HG03442 (cell line): ENCODE measurements at regions not wholly inside any gene's neighbourhood (a gene's known extent, or its start where the extent isn't known, plus 50 kb on each side); places are given as distances from the start of the nearest gene placed in this dataset.

Experiments
- ATAC-seq: cut with Tn5 transposase; IDR thresholded peaks from one replicate; pipeline ENCODE4 v1.9.1; 2021; ENCODE audit warnings: mild to moderate bottlenecking, moderate library complexity; ENCODE audit not compliant: unreplicated experiment

DNA sequence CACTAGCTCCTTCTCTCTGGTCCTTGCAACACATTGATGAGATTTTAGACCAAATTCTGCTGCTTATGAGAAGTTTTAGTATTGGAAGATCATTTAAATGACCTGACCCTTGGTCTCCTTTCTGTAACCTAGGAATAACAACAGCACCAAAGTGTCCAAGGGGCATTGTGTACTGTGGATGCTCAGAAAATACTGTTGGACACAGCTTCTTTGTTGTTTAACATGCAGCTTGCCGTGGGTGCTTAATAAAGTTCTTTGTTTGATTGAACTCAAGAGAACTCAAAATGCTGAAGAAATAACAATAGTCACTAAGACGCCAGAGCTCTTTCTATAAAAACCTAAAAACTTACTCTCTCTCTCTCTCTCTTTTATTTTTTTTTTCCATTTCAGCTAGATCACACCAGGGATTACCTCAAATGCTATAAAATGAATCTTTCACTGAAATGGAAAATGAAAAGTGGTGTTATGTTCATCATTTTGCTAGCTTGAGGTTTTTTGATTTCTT lies 548.9 kb upstream of the CDH8 start:
- no peak for ATAC-seq

DNA sequence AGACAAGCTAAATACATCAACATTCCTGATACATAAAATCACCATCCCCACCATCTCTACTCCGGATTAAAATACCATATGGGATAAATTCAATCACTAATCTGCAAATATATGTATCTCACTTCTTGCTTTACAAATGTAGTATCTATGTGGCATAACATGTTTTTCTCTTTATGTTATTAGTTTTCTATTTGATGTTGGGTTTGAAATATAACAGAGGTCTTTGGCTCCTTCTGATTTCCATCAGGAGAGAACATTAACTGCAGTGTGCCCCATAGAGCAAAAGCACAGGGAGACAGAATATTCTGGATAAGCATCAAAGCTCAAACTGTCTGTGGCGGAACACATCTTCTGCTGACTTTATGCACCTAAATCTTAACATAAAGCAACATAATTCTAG lies 547.2 kb upstream of the CDH8 start:
- no peak for ATAC-seq

DNA sequence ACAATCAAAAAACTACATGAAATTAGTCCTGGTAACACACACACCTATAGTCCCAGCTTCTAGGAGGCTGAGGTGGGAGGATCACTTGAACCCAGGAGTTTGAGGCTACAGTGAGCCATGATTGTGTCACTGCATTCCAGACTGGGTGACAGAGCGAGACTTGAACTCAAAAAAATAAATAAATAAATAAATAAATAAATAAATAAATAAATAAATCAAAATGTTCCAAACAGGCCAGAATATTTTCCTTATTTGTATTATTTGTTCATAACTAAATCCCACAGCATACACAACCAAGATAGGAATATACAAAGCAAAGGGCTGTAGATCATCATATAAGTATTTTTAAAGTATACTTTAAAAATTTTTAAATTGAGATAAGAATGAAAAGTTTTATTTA lies 537.2 kb upstream of the CDH8 start:
- no peak for ATAC-seq

DNA sequence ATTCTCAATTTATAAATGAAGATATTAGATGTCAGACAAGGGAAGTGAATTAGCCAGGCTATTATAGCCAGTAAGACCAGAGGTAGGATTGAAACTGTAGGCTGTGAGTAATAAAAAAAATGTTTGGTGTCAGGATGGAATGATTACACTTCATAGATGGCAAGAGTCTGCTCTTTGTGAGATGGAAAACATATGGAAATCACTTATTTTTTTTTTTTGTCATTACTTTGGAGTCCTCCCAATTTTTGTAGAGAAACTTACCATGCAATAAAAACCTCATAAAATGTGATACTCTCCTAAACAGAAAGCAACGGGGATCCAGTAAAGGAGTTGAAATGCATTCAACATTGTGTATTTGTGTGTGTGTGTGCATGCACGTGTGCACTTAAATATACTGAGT lies 532.7 kb upstream of the CDH8 start:
- ATAC-seq: no peak

DNA sequence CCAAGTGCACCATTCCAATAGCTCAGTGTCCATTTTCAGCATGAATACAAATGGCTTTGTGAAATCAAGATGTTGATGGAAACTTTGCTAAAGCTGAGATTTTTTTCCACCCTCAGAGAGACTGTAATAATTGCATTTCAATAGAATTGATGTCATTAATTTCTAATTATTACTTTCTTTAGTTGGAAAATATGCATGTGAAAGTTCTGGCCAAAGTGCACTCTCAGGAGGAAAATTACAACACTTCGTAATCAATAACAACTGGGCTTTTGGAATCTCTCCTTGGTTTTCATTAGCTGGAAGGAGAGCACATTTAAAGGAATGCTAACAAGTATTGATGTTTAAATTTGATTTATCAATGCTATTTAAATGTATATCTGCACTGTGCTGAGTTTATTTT lies 529.5 kb upstream of the CDH8 start:
- no peak for ATAC-seq

DNA sequence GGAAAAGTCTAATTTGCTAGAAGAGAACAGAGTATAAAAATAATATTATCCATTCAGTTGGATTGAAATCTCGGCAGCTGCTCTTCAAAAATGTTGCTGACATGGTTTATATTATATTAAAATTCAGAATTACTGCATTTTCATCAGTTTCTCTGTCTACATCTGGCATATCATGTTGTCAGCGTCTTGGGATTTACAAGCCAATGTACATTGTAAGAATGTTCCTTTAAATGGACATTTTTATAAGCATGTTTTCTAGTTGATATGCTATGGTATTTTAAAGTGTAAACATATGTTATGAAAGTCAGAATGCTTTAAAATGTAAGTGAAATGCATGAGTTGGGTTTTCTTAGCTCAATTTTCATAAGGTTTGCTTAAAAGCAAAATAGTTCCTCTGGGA lies 528.1 kb upstream of the CDH8 start:
- ATAC-seq: no peak

DNA sequence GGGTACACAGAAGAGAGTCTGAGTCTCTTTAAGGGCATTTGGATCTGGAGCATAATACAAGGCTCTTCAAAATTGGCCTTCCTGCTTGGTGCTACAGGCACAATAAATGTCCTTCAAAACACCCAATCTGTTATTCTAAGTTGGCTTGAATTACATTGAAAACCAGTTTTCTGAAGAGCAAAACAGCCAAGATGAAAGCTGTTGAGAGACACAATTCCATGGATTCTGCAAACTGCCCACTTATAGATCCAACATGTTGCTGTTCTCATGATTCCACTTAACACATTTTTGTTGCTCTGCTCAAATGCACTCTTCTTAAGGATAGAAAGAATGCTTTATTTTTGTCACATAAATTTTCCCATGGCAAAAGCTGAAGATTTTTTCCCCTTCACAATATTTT lies 525.9 kb upstream of the CDH8 start:
- no peak for ATAC-seq

DNA sequence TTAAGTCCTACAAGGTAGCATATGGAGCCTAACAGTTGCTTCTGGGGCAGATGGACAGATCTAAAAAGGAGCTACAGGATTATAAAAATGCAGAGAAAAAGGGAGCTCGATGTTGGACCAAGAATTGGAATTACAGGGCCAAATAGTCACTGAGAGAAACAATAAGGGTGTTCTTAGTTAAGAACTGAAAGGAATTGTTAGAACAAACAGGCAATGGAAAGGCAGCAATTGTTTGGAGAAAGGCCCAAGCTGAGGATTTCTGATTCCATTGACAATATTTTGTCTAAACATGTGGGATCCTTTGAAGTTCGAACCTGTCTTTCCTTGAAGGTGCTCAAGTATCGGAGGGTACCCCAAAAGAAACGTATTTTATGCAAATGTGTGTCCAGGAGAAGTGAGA lies 513.6 kb upstream of the CDH8 start:
- ATAC-seq: no peak

DNA sequence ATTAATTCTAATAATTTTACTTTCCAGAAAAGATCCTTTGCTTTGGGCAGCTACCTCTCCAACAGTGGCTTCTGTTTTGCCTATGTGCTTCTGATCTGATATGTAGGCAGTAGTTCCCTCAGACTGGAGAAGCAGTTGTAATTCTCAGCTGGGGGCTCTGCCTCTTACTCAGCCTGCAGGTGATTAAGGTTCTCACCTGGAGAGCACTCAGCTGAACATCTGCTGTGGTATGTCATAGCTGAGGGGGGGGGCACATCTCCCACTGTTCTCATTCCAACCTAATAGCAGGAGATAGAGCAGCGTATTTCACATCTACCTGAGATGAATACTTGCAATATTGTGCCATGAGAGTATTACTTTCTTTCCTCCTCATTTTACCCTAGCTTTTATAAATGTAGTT lies 511.9 kb upstream of the CDH8 start:
- ATAC-seq: no peak

DNA sequence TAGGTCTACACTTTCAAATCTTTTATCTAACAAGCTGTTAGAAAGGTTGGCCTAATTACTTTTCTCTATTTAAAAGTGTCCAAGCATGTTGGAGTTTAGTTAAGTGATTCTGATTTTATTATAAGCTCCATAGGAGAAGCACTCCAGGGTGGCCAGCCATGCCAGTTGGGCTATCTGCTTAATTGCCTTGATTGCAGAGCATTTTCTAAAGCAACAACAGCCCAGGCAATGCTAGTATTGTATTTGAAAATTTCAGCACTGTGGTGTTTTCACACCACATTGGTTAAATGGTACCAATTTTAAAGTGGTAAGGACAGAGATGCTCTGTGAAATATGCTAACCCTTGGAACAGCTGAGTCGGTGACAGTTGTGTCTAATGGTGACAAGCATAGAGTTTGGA lies 510.5 kb upstream of the CDH8 start:
- ATAC-seq: no peak

DNA sequence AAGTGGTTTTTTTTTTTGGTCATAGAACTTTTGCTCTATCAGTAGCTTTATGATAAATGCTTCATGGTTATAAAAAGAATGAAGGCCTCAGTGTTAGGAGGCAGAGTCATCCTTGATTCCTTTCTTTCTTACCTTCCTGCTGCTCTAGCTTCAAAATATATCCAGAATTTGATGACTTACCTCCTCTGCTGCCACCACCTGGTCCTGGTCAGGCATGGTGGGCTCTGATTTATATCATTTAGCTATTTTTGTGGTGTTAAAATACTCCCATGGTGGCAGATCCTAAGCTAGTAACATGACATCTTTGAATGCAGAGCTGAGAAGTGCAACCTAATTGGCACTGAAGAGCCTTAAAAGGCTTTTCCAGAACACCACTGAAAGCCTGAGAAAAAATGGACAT lies 508.8 kb upstream of the CDH8 start:
- no peak for ATAC-seq

DNA sequence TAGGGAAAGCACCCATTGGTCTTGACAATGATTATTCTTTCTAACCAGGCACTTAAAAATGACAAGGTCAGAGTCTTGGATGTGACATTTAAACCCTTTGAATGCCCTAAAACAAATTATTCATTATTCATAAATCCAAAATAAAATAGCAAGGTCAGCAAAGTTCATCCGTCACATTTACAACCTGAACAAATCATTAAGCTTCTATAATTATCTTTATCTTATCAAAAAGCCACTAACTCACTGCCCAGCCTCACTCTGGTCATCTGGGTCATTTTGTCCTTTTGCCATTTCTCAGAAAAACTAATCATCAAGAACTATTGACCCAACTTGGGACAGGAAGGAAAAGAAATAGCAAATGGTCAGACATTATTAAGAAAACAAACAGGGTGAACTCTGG lies 507.3 kb upstream of the CDH8 start:
- no peak for ATAC-seq

DNA sequence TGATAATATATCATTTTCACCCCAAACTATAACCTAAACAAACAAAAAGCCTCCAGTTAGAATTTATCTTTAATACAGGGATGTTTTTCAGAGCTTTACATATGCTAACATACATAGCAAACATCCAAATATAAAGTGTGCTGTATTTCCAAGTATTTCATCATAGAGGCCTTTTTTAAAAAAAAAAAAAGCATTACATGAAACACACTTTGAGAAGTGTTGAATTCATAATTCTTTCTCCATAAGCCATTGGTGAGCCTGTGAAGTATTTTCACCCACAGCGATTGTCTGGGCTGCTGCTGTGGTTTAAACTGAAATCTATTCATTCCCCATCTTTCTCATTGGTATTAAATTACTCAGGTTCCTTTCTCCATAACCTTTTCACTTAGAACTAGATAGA lies 503.4 kb upstream of the CDH8 start:
- no peak for ATAC-seq

DNA sequence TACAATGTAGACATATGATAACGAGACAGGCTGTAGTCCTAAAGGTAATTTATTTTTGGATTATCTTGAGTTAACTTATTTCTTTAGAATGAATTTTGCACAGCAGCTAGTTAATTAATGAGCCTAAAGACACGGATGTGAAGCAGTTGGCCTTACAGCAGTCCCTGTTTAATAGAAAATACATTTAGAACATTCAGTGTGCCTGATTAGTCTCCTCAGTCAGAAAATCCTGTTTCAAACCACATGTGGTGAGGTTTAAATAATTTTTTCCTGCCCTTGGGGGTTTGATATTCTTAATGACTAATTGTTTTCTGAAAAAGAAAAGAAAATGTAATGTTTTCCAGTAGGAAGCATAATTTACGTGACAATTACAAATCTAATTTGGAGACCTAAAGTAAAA lies 494.2 kb upstream of the CDH8 start:
- ATAC-seq: no peak

DNA sequence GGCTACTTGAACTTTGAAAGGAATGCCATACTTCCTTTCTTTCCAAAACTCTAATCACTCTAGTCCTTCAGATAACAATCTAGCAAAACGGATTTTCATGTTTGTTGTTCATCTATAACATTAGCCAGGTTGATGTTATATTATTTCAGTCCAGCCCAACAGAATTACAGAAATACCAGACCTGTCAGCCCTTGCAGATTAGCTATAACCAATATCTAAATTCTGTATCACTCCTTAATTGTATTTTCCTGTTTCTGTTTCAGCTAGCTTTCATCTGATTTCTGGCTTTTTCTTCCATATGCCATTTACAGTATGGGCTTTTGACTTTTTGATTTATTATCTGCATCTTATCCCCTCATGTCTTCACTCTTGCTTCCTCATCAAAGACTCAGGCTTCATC lies 479.8 kb upstream of the CDH8 start:
- no peak for ATAC-seq

DNA sequence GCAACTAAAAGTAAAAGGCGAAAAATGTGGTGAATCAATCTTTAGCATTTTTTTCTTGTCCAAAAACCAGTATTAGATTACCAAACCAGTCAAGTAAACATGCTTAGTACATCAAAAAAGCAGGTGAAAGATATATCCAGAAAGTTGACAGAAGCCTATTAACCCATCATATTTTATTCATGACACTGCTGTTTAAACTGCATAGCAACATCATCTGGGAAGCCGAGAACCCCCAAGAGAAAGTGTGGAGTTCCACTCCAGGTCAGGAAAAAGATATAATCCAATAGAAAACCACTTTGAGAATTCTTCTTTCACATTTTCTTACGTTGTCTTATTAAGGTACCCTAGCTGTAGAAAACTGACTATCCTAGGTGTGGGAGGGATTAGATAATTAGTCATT lies 466.8 kb upstream of the CDH8 start:
- no peak for ATAC-seq

DNA sequence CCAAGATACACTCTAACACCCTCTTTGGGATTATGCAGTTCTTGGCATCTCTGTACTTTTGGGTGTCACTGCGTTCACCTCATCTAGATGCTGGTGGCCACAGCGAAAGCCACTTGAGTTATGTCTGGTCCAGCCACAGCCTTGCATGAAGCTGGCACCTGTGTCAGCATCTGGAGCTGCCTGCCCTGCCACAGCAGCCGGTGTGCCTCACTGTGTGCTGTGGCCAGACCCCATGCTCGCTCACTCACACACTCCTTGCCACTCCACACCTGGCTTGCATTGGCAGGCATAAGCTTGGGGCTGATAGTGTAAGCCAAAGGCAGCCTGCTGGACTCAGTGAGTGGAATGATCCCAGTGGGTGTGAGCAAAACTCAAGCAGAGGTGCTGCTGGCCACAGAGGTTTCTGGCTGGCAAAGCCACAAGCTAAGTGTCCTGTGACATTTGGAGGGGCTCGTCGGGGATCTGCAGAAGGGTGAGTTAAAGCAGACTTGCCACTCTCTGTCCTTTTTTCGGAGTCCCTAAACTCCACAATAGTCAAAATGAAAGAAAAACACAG lies 442.7 kb upstream of the CDH8 start:
- no peak for ATAC-seq

DNA sequence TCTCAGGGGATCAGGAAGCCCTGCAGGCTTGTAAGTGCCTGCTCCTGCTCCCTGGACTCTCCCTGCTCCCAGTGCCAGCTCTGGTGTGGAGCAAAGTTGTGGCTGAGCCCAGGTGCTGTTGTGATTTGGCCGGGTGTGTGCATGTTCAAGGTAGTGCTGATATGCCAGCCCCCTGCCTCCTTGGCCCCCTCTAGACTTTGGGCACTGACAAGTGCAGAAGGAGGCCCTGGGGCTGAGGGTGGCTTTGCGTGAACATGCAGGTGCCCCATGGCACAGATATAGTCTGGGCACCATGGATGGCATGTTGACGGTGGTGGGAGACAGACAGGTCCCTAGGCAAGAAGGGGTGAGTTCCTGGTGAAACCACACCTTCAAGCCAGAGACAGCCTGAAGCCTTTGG lies 441.6 kb upstream of the CDH8 start:
- no peak for ATAC-seq

DNA sequence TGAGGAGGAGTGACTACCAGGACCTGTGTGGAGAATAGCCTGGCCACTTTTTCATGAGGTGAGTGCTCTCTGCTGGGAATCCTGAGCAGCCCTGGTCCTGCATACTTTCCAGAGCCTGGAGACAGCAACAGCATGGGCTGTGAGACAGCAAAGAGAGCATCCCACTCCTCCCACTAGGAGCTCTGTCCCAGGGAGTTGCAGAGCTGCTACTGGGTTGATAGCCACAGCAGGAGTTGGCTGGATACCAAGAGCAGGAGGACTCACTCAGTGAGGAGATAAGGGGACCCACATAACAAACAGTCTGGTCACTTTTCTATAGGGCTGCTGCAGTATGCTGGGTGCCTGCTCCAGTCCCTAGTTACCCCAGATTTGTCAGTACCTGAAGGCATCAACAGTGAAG lies 439.3 kb upstream of the CDH8 start:
- no peak for ATAC-seq

DNA sequence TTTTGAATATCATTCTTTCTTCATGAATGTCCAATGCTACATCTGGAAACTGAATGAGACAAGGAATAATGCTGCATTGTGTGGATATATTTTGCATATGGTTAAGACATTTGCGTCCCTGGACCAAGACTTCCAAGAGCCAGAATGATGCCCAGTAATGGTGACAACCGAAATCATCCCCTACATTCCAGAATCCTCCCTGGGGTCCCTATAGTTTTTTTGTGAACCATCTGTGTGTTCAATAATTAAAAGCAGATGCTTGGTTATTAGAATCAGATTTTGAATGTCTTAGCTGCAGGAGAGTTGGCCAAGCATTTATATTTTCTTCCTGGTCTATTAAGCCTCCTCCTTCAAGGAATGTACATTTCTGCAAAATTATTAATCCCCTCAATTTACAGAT lies 426.7 kb upstream of the CDH8 start:
- no peak for ATAC-seq

DNA sequence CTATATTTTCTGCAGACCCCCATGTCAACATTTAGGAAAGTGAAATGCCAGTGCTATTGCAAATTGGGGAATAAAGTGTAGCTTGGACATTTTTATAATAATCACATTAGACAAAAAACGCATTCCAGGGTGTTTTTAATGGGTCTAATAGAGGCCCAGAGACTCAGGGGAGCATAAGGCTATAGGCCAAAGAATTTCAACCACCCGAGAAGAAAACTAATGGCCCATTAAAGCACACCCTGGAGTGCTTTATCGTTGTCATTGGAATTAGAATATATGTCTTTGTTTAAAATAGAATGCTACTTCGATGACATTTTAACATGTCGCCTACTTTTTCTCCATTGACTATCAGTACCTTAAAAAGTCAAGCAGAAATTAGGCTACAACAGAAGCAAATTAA lies 414.1 kb upstream of the CDH8 start:
- no peak for ATAC-seq

DNA sequence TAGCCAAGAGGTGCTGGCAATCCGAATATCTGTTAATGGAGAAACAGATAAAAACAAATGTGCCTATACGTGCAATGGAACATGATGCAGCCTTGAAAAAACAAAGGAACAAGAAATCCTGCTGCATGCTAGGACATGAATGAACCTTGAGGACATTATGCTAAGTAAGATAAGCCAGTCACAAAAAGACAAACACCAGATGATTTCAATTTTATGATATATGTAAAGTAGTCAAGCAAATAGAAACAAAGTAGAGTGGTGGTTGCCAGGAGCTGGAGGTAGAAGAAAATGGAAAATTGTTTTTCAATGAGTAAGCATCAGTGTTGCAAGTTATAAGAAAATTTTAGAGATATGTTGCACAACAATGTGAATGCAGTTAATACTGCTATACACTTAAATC lies 409.7 kb upstream of the CDH8 start:
- no peak for ATAC-seq

DNA sequence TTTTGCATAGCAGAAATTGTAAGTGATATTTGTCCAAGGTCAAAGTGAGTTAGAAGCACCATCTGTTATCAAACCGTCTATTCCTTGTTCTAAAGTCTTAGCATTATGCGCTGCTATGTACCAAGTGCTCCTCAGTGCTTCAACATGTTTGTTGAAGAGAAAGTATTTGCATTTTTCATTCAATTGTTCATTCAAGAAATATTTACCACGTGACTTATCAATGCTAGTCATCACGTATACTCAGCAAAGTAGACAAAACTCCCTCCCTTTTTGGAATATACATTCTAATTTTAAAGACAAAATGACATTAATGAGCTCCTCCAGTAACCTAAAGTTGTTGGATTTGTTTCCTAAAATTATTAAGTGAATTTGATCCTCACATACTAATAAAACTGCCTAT lies 388.0 kb upstream of the CDH8 start:
- ATAC-seq: no peak

DNA sequence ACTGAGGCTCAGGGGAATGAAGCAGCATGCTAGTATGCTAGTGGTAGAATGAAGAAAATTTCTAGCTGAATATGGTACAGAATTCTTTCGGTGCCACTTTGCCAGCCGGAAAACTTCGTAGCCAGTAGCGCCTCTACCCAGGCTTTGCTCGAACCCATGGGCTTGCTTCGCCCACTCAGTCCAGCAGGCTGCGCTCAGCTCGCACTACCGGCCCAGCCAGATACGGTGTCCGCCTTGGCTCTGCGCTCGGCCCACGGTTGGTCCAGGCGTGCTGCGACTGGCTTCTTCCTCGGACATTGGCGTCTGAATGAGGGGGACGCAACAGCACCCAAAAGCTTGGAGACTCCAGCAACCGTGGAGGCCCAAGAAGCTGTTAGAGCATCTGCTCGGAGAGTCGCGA lies 372.5 kb upstream of the CDH8 start:
- ATAC-seq: no peak
